GM12878 (cell line): ENCODE measurements at regions not wholly inside any gene's neighbourhood (a gene's known extent, or its start where the extent isn't known, plus 50 kb on each side); places are given as distances from the start of the nearest gene placed in this dataset.

ENCODE experiments used
- ATAC-seq: fragments of 200-7000 bp; cut with Tn5 transposase; 3 replicates; pipeline ENCODE4 v1.9.1; 2020; ENCODE audit warnings: mild to moderate bottlenecking, moderate library complexity
- BruUV-seq: library from RNA; stranded (reverse); fragments of 400-500 nt; replicated peaks from 2 replicates; lab custom pipeline; 2021; lab: Mats Ljungman, UMichigan
- CTCF ChIA-PET: fragments of 300-600 bp; sonication (Branson Sonifier 250); formaldehyde crosslinking; extraction: SDS; loops from one replicate; lab custom pipeline; 2021; ENCODE audit warnings: inconsistent platforms; lab: Yijun Ruan, JAX
- POLR2A ChIA-PET: fragments of 350-600 bp; formaldehyde crosslinking; extraction: SDS; loops from one replicate; lab custom pipeline; 2021; ENCODE audit warnings: inconsistent platforms; lab: Charles Lee
- RAD21 ChIA-PET: fragments of 300-600 bp; sonication (Branson Sonifier 250); formaldehyde crosslinking; loops from one replicate; lab custom pipeline; 2023; ENCODE audit warnings: antibody characterized with exemption; ENCODE audit not compliant: unreplicated experiment; lab: Charles Lee
- SMC1A ChIA-PET: fragments of 300-600 bp; sonication (Branson Sonifier 250); formaldehyde crosslinking; loops from one replicate; lab custom pipeline; 2023; ENCODE audit not compliant: unreplicated experiment, uncharacterized antibody; lab: Charles Lee
- DNase-seq: peaks from one replicate; pipeline ENCODE4 v3.0.0-alpha.2; 2011; ENCODE audit warnings: low read depth, low spot score
- FAIRE-seq: peaks from 3 replicates; lab custom pipeline; 2011; peaks lifted over from hg19 to GRCh38; lab: Jason Lieb, UNC
- H2AFZ ChIP-seq: 2 replicates; pipeline ENCODE4 v1.6.0; 2011; ENCODE audit warnings: low read depth, low read length, control low read depth; ENCODE audit not compliant: control insufficient read depth
- H3K27ac ChIP-seq: 2 replicates; pipeline ENCODE4 v1.5.1; 2011; ENCODE audit warnings: control low read depth; ENCODE audit not compliant: control insufficient read depth, insufficient read depth
- H3K27me3 ChIP-seq, 2 experiments: replicated peaks in 1 of 2; 2 replicates each; pipeline versions ENCODE4 v1.6.0 to v1.6.1; 2011; ENCODE audit warnings: low read length in 1 of 2; ENCODE audit not compliant: control insufficient read depth in 2 of 2, insufficient read depth in 2 of 2
- H3K36me3 ChIP-seq, 2 experiments: 2 replicates each; pipeline ENCODE4 v1.5.1; 2011; ENCODE audit warnings: low read length in 1 of 2; ENCODE audit not compliant: control insufficient read depth in 2 of 2, insufficient read depth in 2 of 2
- H3K4me1 ChIP-seq: 2 replicates; pipeline ENCODE4 v1.6.1; 2011; ENCODE audit warnings: mild to moderate bottlenecking, low read length, moderate library complexity, mixed read lengths; ENCODE audit not compliant: control insufficient read depth, insufficient read depth
- H3K4me2 ChIP-seq: 2 replicates; pipeline ENCODE4 v1.6.0; 2011; ENCODE audit warnings: control low read depth; ENCODE audit not compliant: control insufficient read depth, insufficient read depth
- H3K4me3 ChIP-seq: fragments of 200-600 bp; sonication (generic); 2 replicates; pipeline ENCODE4 v1.5.1; 2016
- H3K79me2 ChIP-seq: 2 replicates; pipeline ENCODE4 v1.6.0; 2011; ENCODE audit warnings: low read length; ENCODE audit not compliant: control insufficient read depth, insufficient read depth
- H3K9ac ChIP-seq: 2 replicates; pipeline ENCODE4 v1.8.0; 2011; ENCODE audit warnings: low read length, control low read depth, mixed read lengths; ENCODE audit not compliant: control insufficient read depth, insufficient read depth
- H3K9me3 ChIP-seq: replicated peaks from 3 replicates; pipeline ENCODE4 v1.5.1; 2011; ENCODE audit warnings: mild to moderate bottlenecking, low read length; ENCODE audit not compliant: control insufficient read depth, insufficient read depth
- H4K20me1 ChIP-seq: 2 replicates; pipeline ENCODE4 v1.6.0; 2011; ENCODE audit not compliant: control insufficient read depth, insufficient read depth
- ATF2 ChIP-seq: IDR thresholded peaks from 2 replicates; pipeline ENCODE4 v1.6.1; 2012; ENCODE audit warnings: low read length, inconsistent platforms
- ATF7 ChIP-seq: fragments of 450-650 bp; IDR thresholded peaks from 2 replicates; pipeline ENCODE4 v1.6.1; 2016; ENCODE audit warnings: low read depth, mild to moderate bottlenecking
- BCL3 ChIP-seq: IDR thresholded peaks from 2 replicates; pipeline ENCODE4 v1.6.1; 2011; ENCODE audit warnings: borderline replicate concordance, low read depth, mild to moderate bottlenecking, moderate library complexity, low read length; ENCODE audit not compliant: insufficient read depth, poor library complexity, severe bottlenecking
- CBX3 ChIP-seq: fragments of 200-600 bp; sonication (generic); IDR thresholded peaks from 2 replicates; pipeline ENCODE4 v1.6.1; 2016; ENCODE audit warnings: low read depth, borderline replicate concordance
- CEBPZ ChIP-seq: fragments of 150-350 bp; IDR thresholded peaks from 2 replicates; pipeline ENCODE4 v1.6.1; 2016; ENCODE audit warnings: low read depth, low read length
- FOXM1 ChIP-seq: IDR thresholded peaks from 2 replicates; pipeline ENCODE4 v1.6.1; 2012; ENCODE audit warnings: low read depth, mild to moderate bottlenecking, inconsistent platforms, low read length, moderate library complexity
- IKZF2 ChIP-seq, 2 experiments: fragments of 450-650 bp; IDR thresholded peaks; 2 replicates each; pipeline ENCODE4 v1.6.1; 2017; ENCODE audit warnings: mild to moderate bottlenecking in 2 of 2, moderate library complexity in 2 of 2
- NFYA ChIP-seq: IDR thresholded peaks from 2 replicates; pipeline ENCODE4 v1.6.1; 2011; ENCODE audit warnings: low read depth, mild to moderate bottlenecking, low read length, improper control_type of control experiment, borderline replicate concordance
- NFYB ChIP-seq: IDR thresholded peaks from 2 replicates; pipeline ENCODE4 v1.6.1; 2011; ENCODE audit warnings: low read depth, mild to moderate bottlenecking, low read length, improper control_type of control experiment, moderate library complexity; ENCODE audit not compliant: insufficient read depth
- NR2C1 ChIP-seq: fragments of 450-650 bp; IDR thresholded peaks from 2 replicates; pipeline ENCODE4 v1.6.1; 2017; ENCODE audit warnings: antibody characterized with exemption, mild to moderate bottlenecking, moderate library complexity
- RAD51 ChIP-seq: fragments of 450-650 bp; IDR thresholded peaks from 2 replicates; pipeline ENCODE4 v1.6.1; 2016; ENCODE audit warnings: moderate library complexity, mild to moderate bottlenecking, inconsistent platforms
- SIX5 ChIP-seq: IDR thresholded peaks from 2 replicates; pipeline ENCODE4 v1.6.1; 2011; ENCODE audit warnings: mild to moderate bottlenecking, low read depth, low read length, moderate library complexity; ENCODE audit not compliant: severe bottlenecking
- SMC3 ChIP-seq: IDR thresholded peaks from 2 replicates; pipeline ENCODE4 v1.6.1; 2011; ENCODE audit warnings: low read length, improper control_type of control experiment, borderline replicate concordance
- SUPT20H ChIP-seq: IDR thresholded peaks from 2 replicates; pipeline ENCODE4 v1.6.1; 2011; ENCODE audit warnings: low read depth, mild to moderate bottlenecking, low read length, moderate library complexity, borderline replicate concordance; ENCODE audit not compliant: control insufficient read depth
- TBL1XR1 ChIP-seq: IDR thresholded peaks from 2 replicates; pipeline ENCODE4 v1.6.1; 2012; ENCODE audit warnings: low read depth, low read length, improper control_type of control experiment
- ZSCAN29 ChIP-seq: fragments of 450-650 bp; IDR thresholded peaks from 2 replicates; pipeline ENCODE4 v1.6.1; 2017; ENCODE audit warnings: mild to moderate bottlenecking, moderate library complexity
- ZZZ3 ChIP-seq: IDR thresholded peaks from 2 replicates; pipeline ENCODE4 v1.6.1; 2011; ENCODE audit warnings: low read depth; ENCODE audit not compliant: control insufficient read depth, insufficient read length
- WGBS: methylation state at CpG from one replicate; pipeline ENCODE4 v1.1.6; 2016; ENCODE audit warnings: low lambda C conversion rate; ENCODE audit not compliant: insufficient replicate concordance, insufficient coverage; ENCODE audit errors: missing lambda C conversion rate; 5-methylcytosine and 5-hydroxymethylcytosine counted together
- in situ Hi-C: fragments of 300-500 bp; cut with MboI; formaldehyde crosslinking; loops from 9 replicates; pipeline ENCODE4 v1.14.3; 2018; ENCODE audit warnings: mixed read lengths
- intact Hi-C: fragments of 100-400 bp; cut with micrococcal nuclease; formaldehyde crosslinking; loops from one replicate; pipeline ENCODE4 v1.14.2; 2022; ENCODE audit not compliant: unreplicated experiment

- TF ChIP-seq CEBPZ (no peak), CBX3 (no peak), TBL1XR1 (no peak), ZSCAN29 (no peak)
Measured at GRCh38 chr9:85408494-85408893, 333.3 kb downstream of the AGTPBP1 start (continued).

DNA sequence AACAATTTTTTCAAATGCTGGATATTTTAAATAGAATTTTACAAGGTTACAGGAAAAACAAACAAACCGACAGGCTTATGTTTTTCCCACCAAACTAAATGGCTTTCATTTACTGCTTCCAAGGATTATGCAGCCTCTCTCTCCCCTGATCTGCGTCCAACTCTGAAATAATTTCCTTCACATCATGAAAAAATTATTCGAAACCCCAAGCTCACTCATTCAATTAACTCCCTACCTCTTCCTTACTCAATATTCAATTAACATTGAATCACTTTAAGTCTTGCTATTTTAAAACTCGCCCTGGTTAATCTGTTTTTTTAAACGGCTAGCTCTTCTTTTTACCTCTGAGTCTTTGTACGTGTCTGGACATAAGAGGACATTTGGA lies 336.2 kb downstream of the AGTPBP1 start:
- in situ Hi-C loops, result no loop called here
- Histone ChIP-seq H3K79me2 (no peaks in the 10 kb centered on the region), H3K36me3 (no peaks in the 10 kb centered on the region), H4K20me1 (no peaks in the 10 kb centered on the region), H3K27ac (no peak overlapping the region), H3K4me3 (no peak overlapping the region), H3K27me3 (peaks cover 0 to 3% of the 10 kb centered on the region in 2 experiments; a peak in 1 of 4 replicates), H2AFZ (no peak overlapping the region), H3K9ac (no peak overlapping the region), H3K4me2 (no peak overlapping the region), H3K9me3 (no peaks in the 10 kb centered on the region), H3K4me1 (no peaks in the 10 kb centered on the region)
- ChIA-PET POLR2A (no interaction called here), CTCF (interaction anchor here (0.7 to 1.3 kb wide), 3 partner anchors 15 to 73 kb away, joined by 3 to 5 read pairs (median 3); no protein-coding TSS in a partner anchor), SMC1A (interaction anchor here (0.6 to 1.6 kb wide), 2 partner anchors 36 to 188 kb away, joined by 3 read pairs; no protein-coding TSS in a partner anchor), RAD21 (no interaction called here)
- ATAC-seq (no peak), FAIRE-seq (no peak), DNase-seq (no peak)
- no TSS peak for BruUV-seq
- 4% methylated on average over 6 of the region's 6 CpGs for WGBS
- intact Hi-C loops, result no loop called here
- no peak for TF ChIP-seq RAD51
- TF ChIP-seq BCL3, result no peak
- TF ChIP-seq NR2C1, result no peak
- TF ChIP-seq SUPT20H, result no peak
- TF ChIP-seq NFYA, result no peak
- TF ChIP-seq ATF2, result no peak
- no peak for TF ChIP-seq IKZF2 (IDR thresholded peaks at IDR 0.05)
- no peak for TF ChIP-seq SMC3
- TF ChIP-seq SIX5, result no peak
- TF ChIP-seq ATF7, result no peak
- TF ChIP-seq NFYB, result no peak
- TF ChIP-seq ZZZ3, result no peak
- TF ChIP-seq FOXM1, result no peak
